ENCODE measurements at regions not wholly inside any gene's neighbourhood (a gene's known extent, or its start where the extent isn't known, plus 50 kb on each side); places are given as distances from the start of the nearest gene placed in this dataset.

DNA sequence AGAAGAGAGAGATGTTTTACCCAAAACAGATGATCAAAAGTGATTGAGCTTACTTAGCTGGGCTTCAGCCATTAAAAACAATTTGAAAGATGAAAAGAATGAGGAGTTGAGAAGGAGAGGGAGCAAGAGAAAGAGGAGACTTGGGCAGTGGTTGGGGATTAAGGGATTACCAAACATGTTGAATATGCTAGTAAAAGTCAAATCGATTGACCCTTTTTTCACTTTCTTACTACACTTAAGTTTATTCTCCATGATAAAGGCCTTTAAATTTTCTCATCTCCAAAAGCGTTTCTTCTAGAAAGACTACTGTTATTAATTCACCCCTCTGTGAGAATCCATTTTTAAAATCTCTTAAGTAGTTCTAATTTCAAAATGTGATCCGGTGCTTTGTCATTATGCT, 1254.0 kb upstream of the PHF14 start:
- TF ChIP-seq, protein P1, sequence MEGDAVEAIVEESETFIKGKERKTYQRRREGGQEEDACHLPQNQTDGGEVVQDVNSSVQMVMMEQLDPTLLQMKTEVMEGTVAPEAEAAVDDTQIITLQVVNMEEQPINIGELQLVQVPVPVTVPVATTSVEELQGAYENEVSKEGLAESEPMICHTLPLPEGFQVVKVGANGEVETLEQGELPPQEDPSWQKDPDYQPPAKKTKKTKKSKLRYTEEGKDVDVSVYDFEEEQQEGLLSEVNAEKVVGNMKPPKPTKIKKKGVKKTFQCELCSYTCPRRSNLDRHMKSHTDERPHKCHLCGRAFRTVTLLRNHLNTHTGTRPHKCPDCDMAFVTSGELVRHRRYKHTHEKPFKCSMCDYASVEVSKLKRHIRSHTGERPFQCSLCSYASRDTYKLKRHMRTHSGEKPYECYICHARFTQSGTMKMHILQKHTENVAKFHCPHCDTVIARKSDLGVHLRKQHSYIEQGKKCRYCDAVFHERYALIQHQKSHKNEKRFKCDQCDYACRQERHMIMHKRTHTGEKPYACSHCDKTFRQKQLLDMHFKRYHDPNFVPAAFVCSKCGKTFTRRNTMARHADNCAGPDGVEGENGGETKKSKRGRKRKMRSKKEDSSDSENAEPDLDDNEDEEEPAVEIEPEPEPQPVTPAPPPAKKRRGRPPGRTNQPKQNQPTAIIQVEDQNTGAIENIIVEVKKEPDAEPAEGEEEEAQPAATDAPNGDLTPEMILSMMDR (IDR thresholded peaks at IDR 0.05; ENCODE audit: insufficient read depth, low read length, poor library complexity, severe bottlenecking) = no peak
- no peak for TF ChIP-seq EZH2phosphoT487 (conservative IDR thresholded peaks at IDR 0.05; ENCODE audit: low read length)
